ENCODE measurements at regions not wholly inside any gene's neighbourhood (a gene's known extent, or its start where the extent isn't known, plus 50 kb on each side); places are given as distances from the start of the nearest gene placed in this dataset.

- no peak for DNase-seq (ENCODE audit: low spot score)
- in situ Hi-C loops (cut with MboI; ENCODE audit: low pct_unique_long_range_greater_than_20kb, low sequenced_read_pairs, unreplicated experiment): no loop called here
- TF ChIP-seq, protein P1, sequence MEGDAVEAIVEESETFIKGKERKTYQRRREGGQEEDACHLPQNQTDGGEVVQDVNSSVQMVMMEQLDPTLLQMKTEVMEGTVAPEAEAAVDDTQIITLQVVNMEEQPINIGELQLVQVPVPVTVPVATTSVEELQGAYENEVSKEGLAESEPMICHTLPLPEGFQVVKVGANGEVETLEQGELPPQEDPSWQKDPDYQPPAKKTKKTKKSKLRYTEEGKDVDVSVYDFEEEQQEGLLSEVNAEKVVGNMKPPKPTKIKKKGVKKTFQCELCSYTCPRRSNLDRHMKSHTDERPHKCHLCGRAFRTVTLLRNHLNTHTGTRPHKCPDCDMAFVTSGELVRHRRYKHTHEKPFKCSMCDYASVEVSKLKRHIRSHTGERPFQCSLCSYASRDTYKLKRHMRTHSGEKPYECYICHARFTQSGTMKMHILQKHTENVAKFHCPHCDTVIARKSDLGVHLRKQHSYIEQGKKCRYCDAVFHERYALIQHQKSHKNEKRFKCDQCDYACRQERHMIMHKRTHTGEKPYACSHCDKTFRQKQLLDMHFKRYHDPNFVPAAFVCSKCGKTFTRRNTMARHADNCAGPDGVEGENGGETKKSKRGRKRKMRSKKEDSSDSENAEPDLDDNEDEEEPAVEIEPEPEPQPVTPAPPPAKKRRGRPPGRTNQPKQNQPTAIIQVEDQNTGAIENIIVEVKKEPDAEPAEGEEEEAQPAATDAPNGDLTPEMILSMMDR (IDR thresholded peaks at IDR 0.05; ENCODE audit: extremely low read depth, insufficient read depth, missing control alignments): no peak
Measured at GRCh38 chr3:25907081-25907480, 117.2 kb downstream of the OXSM start.

GRCh38 chr3:25910105-25910504, 120.2 kb downstream of the OXSM start:
- TF ChIP-seq, protein P1 (IDR thresholded peaks at IDR 0.05; ENCODE audit: extremely low read depth, insufficient read depth, missing control alignments): no peak
- in situ Hi-C loops (cut with MboI; ENCODE audit: low pct_unique_long_range_greater_than_20kb, low sequenced_read_pairs, unreplicated experiment): no loop called here
- no peak for DNase-seq (ENCODE audit: low spot score)

GRCh38 chr3:25910997-25911396, 121.1 kb downstream of the OXSM start:
- TF ChIP-seq, protein P1 (IDR thresholded peaks at IDR 0.05; ENCODE audit: extremely low read depth, insufficient read depth, missing control alignments): peak; percentile 68
- no peak for DNase-seq (ENCODE audit: low spot score)
- in situ Hi-C loops (cut with MboI; ENCODE audit: low pct_unique_long_range_greater_than_20kb, low sequenced_read_pairs, unreplicated experiment): no loop called here

GRCh38 chr3:25911525-25912295, 121.8 kb downstream of the OXSM start:
- in situ Hi-C loops (cut with MboI; ENCODE audit: low pct_unique_long_range_greater_than_20kb, low sequenced_read_pairs, unreplicated experiment): no loop called here
- no peak for DNase-seq (ENCODE audit: low spot score)

GRCh38 chr3:25913179-25913578, 123.3 kb downstream of the OXSM start:
- no peak for DNase-seq (ENCODE audit: low spot score)
- in situ Hi-C loops (cut with MboI; ENCODE audit: low pct_unique_long_range_greater_than_20kb, low sequenced_read_pairs, unreplicated experiment): no loop called here
- TF ChIP-seq, protein P1 (IDR thresholded peaks at IDR 0.05; ENCODE audit: extremely low read depth, insufficient read depth, missing control alignments): no peak

More at GRCh38 chr3:25911525-25912295, 121.8 kb downstream of the OXSM start:
- TF ChIP-seq, protein P1 (IDR thresholded peaks at IDR 0.05; ENCODE audit: extremely low read depth, insufficient read depth, missing control alignments): no peak

DNA sequence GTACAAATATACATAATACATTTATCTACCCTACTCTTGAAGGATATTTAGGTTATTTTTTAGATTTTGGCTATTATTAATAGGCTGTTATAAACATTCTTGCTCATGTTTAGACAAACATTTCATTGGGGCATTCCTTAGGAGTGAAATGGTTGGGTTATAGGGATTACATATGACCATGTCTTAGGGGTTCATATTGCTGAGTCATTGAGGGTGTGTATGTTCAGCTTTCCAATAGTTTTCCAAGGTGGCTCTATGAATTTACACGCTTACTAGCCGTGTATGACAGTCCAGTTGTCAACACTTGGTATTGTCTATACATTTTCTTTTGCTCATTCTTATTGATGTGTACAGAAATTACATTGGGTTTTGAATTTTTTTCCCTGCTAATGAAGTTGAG, 125.8 kb downstream of the OXSM start:
- in situ Hi-C loops (cut with MboI; ENCODE audit: low pct_unique_long_range_greater_than_20kb, low sequenced_read_pairs, unreplicated experiment): no loop called here
- TF ChIP-seq, protein P1 (IDR thresholded peaks at IDR 0.05; ENCODE audit: extremely low read depth, insufficient read depth, missing control alignments): no peak
- DNase-seq (ENCODE audit: low spot score): no peak

All from GM13977 (cell line).